Anterior cingulate cortex (tissue), 58 donors: ENCODE measurements at regions not wholly inside any gene's neighbourhood (a gene's known extent, or its start where the extent isn't known, plus 50 kb on each side); places are given as distances from the start of the nearest gene placed in this dataset.

Experiments used
- DNase-seq, 58 donors: peaks; one replicate each; lab custom pipeline; 2025; lab: John Stamatoyannopoulos, UW

DNA sequence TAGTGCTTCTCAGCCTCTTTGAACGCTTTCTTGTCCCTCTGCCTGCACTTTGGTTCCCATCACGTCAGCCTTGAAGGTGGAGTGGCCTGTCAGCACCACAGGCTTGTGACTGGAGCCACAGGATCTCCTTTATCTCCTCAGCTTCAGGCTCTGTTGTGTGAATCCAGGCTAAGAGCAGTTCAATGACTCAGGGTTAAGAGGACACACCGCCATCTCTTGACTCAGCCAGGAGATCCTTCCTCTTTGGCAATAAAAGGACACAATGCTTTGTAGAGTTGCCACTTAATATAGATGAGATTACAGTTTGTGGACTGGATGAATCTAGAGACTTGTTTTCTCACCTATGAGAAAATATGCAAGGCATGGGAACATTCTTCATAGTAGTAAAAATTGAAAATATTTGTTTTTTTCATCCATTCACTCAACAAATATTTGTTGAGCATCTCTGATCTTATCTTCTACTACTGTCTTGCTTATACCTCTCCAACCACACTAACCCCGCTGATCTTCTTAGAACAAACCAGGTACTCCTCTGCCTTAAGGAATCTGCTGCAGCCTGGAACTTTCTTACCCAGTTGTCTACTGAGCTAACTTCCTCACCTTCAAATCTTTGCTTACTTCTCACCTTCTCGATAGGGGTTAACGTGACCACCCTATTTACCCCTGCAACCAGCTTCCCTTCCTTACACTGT, 62.3 kb downstream of the UCHL1 start:
- peak in 1 of 58 donors; percentile 8 for DNase-seq

DNA sequence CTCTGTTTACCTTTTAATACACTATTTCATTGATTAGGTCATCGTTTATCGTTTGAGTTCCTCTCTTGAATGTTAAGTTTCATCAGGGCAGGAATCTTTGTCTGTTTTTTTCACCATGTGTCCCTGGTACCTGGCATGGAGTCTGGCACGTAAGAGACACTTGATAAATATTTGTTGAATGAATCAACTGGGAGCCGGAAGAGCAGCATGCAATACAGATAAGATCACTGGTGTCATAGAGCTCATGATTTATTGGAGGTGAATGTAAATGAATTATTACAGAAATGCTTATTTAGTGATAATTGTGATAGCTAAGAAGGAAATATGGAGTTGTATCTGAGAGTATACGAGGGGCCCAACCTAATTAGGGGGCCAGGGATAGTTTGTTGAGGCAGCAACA, 62.8 kb downstream of the UCHL1 start:
- DNase-seq = no peak

DNA sequence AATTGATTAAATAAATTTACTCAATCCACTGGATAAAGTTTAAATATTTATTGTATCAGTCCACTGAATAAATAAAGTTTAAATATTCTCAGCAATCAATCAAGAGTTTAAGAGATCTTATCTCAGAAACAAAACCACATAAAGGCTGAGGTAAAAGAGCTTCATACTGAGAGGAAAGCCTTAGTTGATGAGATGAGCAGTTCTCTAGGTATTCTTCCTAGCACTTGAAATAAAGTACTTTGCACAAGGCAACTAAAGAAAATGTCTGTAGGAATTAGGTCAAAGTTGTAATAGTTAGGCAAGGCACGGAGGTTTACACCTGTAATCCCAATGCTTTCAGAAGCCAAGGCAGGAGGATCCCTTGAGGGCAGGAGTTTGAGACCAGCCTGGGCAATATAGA, 63.5 kb downstream of the UCHL1 start:
- no peak for DNase-seq

DNA sequence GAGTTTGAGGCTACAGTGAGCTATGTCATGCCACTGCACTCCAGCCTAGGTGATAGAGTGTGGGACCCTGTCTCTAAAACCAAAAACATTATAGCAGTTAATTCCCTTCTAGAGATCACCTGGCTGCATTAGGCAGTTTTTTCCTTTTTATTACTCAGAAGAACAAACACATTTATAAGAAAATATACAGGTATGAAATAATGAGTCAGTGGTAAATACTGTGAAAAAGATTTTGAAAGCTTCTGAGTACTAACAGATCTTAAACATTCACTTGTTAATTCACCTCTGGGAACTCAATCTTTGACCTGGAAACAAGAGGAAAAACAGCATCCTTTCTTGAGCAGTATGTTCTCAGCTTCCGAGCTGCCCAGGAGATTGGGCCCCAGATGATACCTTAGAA, 64.1 kb downstream of the UCHL1 start:
- DNase-seq = no peak

DNA sequence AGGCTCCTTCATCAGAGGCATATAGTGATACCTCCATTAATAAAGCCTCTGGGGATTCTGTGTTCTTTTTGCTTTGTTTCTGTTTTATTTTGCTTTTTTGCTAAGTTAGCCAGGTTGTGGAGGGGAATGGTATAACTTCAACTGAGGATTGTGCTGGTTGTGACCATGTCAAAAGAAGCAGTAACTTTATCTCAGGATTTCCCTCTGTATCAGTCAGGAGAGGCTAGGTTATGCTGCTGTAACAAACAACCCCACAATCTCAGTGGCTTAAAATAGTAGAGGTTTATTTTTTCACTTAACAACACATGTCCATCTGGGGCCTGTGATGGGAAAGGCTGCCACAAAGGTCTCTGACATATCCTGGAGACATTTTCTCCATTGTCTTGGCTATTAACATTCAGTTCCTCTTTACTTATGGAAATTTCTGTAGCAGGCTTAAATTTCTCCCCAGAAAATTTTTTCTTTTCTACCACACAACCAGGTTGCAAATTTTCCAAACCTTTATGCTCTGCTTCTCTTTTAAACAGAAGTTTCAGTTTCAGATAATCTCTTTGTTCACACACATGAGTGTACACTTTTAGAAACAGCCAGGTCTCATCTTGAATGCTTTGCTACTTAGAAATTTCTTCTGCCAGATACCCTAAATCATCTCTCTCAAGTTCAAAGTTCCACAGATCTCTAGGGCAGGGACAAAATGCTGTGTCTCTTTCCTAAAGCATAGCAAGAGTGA, 64.7 kb downstream of the UCHL1 start:
- DNase-seq = no peak

DNA sequence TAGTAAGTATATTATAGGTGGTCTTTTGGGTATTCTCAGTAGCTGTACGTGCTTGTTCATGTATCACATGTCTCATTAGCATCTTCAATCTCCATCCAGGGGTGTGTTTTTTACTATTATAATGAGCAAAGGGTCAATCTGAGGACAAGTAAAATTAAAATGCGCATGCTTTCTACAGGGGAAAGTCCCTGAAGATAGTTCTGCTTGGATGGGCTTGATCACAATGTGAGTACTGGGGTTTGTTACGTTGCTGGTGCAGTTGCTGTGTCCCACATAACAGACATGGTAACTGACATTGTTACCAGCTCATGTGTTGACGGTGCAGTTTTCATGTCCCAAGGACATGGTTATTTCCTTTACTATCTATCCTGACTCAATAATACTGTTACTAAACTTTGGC, 65.9 kb downstream of the UCHL1 start:
- no peak for DNase-seq

DNA sequence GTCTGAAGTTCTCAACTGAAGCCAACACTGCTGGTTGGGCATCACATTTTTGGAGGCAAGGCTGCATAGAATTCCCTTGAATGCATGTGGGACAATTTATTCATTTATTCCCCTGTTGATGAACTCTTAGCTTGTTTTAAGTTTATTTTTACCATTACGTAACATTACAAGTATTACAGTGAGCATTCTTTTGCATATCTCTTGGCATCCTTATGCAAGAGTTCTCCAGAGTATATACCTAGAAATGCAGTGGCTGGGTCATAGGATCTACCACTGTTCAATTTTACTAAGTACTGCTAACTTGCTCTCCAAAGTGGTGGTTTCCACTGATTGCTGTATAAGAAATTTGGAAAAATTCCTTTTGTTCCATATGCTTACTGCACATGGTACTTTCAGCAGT, 66.5 kb downstream of the UCHL1 start:
- DNase-seq = no peak

DNA sequence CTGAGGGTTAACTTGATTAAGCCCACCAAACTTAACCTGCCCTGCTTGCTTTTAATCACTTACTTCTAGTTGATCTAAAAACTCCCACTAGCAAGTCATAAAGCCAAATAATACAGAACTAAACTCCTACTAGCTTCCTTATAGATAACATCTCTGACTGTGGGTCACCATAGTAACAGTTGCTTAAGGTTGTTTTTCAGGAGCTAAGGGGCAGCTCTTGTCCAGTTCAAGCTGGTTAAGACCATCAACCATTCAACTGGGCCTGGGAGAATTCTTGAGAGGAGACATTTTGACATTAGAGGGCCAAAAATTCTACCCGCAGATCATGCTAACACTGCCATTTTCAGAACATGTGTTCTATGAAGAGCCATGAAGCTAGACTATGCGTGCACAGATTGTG, 67.0 kb downstream of the UCHL1 start:
- no peak for DNase-seq

DNA sequence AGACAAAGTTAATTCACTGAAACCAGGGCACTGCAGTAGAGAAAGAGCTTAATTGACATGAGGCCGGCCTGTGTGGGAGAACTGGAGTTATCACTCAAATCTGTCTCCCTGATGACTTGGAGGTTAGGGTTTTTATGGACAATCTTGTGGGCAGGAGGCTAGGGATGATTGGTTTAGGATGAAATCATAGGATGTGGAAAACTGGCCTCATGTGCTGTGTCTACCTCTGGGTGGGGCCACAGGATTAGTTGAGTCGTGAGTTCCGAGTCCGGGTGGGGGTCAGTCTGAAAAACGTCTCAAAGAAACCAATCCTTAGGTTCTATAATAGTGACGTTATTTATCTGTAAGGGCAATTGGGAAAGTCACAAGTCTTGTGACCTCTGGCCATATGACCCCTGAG, 68.1 kb downstream of the UCHL1 start:
- no peak for DNase-seq

DNA sequence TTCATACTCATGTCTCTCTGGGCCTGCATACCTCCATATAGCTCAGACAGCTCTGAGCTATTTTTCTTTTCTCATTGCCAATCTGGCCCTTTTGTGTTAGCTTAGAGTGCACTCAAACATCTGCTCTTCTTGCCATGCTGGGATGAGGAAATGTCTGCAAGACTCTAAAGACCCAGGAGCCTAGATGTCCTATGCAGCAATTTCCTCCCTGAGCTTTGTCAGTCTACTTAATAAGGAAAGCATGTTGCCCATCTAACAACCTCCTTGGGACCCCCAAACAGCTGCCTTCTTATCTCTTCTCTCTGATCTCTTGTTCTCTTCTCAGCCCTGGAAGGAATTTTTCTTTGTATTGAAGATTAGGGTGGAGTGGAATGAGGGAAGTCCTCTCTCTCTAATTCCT, 69.2 kb downstream of the UCHL1 start:
- no peak for DNase-seq

DNA sequence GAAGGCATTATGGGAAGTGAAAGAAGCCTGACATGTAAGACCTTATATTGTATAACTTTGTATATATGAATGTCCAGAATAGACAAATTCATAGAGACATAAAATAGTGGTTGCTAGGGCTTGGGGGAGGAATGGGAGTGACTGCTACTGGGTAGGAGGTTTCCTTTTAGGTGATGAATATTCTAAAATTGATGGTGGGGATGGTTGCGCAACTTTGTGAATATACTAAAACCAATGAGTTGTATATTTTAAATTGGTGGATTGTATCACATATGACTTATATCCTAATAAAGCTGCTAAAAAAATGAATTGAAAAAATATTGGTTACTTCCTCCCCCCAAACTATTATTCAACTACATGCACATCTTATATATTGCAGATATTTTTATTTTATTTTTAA, 70.0 kb downstream of the UCHL1 start:
- no peak for DNase-seq

DNA sequence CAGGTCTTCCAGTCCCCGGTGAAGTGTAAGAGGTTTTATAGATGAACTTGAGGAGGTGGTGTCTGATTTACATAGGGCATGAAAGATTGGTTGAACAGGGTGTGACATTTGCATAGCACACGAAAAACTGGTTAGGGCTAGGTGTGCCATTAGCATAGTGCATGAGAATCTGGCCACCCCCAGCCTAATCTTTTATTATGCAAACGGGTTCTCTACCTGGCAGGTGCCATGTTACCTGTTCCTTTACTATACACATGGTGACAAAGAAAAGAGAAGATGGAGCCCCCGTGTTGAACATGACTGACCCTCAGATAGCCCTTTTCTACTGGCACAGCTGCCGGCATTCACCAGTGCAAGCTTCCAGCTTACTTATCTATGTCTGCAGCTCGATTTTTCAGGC, 71.0 kb downstream of the UCHL1 start:
- no peak for DNase-seq

DNA sequence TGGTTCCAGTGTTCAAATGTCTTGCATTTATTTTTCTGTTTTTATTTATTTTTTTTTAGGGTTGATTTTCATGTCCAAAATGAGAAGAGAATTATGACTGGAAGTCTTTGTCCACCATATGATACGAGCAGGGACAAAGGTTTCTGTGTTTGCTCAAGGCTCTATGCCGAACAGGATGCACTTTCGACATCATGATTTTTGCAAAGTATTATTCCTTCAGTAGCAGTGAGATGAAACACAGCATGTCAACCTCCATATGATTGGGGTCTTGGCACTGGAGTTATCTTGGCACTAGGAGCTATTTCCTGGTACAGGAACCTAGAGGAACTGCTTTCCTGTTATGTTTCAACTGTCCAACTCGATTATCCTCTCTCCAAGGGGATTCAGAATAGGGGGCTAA, 72.6 kb downstream of the UCHL1 start:
- DNase-seq = no peak

DNA sequence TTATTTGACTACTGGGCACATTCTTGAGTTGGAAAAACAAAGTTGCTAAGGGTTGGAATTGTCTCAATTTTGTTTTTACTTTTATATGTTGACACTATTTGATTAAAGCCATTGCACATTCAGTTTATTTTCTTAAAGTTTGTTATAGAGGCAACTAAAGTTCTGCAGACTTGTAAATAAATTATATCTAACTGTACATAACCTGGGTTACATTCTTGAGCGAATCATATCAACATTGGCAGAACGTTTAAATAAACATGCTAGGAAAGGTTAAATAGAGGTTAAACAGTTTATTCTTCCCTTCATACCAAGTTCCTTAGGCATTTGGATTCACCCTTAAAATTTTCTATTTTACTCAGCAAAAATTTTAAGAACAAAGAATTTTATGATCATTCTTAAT, 74.5 kb downstream of the UCHL1 start:
- no peak for DNase-seq

DNA sequence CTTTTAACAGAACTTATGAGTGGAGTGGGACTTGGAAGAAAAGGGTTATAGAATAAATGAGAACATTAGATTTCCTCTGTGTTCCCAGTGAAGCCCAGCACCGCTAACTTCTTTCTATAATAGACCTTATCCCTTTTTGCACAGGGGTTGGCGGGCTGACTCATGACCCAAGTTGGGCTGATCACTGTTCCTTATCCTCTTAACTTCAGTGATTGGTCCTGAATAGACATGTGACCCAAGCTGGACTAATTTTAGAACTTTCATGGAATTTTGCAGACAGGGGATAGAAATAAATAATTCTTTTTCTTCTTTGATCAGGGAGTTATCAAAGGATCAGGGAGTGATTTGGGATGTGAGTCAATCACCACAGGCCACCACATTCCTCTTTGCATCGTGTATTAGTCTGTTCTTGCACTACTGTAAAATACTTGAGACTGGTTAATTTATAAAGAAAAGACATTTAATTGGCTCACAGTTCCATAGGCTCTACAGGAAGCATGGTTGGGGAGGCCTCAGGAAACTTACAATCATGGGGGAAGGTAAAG, 75.9 kb downstream of the UCHL1 start:
- DNase-seq = no peak

DNA sequence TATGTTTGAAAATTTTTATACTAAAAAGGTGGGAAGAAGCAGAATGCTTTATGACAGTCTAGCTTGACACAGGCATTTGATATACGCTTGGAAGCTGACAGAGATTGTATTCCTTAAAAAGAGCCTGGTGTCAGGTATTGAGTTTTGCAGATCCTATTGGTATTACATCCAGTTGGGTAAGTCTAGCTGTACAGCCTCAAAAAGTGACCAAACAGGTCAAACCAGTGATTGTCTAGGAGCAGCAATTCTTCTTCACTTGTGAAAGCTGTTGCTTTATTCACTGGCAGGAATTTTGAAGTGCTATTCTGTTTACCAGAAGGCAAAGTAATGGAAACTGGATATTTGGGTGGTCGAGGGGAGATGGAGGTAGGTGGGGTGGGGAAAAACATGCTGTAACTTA, 77.5 kb downstream of the UCHL1 start:
- DNase-seq = no peak

DNA sequence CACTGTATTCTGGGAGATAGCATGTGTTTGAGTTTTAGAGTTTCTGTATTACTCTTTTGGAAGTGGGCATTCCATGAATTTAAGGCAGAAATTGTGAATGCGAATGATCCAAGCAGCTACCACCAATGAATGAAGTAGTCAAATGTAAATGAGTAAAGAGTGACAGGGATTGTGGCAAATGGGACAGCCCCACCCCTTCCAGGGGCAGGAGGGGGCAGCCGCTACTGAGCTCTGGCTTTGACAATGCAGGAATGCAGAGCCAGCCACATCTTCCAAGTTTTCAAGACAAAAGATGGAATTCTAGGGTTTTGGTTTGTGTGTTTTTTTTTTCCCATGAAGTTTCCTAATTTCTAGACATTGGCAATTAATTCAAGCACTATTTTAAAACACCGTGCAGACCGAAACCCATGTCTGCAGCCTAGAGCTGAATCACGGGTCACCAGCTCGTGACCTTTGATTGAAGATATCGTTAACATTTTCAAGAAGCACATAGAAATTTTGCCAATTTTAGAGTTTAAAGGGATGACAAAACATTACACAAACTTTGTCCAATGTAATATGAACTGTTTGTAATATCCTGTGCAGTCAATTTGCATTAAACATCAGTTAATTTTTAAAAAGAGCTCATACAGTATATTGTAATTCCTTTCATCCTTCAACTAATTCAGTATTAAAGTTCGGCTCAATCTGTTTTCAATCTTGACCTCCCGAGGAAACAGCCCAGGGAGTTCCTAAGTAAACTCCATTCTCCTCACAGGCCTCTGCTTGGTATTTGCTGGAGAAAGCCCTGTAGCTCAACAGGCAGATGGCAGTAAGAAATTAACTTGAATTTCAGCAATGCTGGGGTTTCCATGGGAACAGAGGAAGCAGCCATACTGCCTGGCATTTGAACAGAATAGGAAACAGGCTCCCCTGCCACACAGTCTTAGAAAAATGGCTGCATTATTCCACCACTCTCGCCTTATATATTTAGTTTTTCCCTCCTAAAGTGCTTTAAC, 83.4 kb downstream of the UCHL1 start:
- peak in 46 of 58 donors; percentile 1 to 85 (median 37) for DNase-seq

DNA sequence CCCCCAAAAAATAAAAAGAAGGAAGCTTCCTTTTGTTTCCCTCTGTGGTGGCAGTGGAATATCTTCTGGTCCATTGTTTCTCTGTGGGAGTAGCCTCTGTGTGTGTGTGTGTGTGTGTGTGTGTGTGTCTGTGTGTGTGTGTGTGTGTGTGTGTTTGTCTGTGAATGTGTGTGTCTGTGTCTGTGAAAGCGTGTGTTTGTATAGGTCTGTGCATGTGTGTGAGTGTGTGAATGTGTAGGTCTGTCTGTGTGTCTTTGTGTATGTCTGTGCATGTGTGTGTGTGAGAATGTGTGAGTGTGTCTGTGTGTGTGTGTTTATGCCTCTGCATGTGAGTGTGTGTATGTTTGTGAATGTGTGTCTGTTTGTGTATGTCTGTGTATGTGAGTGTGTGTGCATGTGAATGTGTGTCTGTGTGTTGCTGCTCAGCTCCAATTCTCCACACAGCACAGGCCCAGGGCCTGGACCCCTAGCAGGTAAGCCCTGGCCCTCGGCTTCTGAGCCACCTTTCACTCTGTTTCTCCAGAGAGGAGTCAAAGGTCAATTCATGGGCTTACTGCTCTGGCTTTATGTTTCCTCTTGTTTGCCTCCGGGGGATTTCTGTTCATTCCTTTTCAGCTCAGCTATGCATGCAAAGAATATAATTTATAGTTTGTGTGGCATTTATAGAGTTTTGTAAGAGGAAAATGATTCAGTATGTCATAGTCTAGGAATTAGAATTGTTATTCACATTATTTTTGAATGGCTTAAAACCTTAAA, 89.8 kb downstream of the UCHL1 start:
- DNase-seq = no peak

DNA sequence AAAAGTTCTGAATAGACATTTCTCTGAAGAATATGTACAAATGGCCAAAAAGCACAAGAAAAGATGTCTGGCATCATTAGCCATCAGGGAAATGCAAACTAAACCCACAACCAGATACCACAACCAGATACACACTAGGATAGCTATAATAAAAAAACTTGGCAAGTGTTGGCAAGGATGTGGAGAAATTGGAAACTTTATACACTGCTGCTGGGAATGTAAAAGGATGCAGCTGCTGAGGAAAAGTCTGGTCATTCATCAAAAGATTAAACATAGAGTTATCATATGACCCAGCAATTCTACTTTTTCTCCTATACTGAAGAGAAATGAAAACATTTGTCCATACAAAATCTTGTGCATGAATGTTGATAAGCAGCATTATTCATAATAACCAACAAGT, 92.3 kb downstream of the UCHL1 start:
- DNase-seq = no peak
